Ovary (tissue), 3 donors: ENCODE measurements at regions not wholly inside any gene's neighbourhood (a gene's known extent, or its start where the extent isn't known, plus 50 kb on each side); places are given as distances from the start of the nearest gene placed in this dataset.

Source experiments
- EP300 ChIP-seq: sonication (generic); formaldehyde crosslinking; IDR thresholded peaks from one replicate; pipeline ENCODE4 v1.6.1; 2017; ENCODE audit warnings: antibody characterized with exemption
- POLR2A ChIP-seq: fragments of 450-650 bp; IDR thresholded peaks from one replicate; pipeline ENCODE4 v1.6.1; 2017; ENCODE audit warnings: antibody characterized with exemption, mild to moderate bottlenecking, moderate library complexity
- TF ChIP-seq, protein P1 (sequence below), 3 donors: fragments of 450-650 bp in 2 of 3; fragments of 200-600 bp in 1 of 3; IDR thresholded peaks; one replicate each; pipeline versions ENCODE4 v1.5.1 to v1.8.0; 2016 to 2022; ENCODE audit warnings: antibody characterized with exemption in 3 of 3, mild to moderate bottlenecking in 1 of 3
- donor health status: DM: no; HTN: no; CAD: no.

DNA sequence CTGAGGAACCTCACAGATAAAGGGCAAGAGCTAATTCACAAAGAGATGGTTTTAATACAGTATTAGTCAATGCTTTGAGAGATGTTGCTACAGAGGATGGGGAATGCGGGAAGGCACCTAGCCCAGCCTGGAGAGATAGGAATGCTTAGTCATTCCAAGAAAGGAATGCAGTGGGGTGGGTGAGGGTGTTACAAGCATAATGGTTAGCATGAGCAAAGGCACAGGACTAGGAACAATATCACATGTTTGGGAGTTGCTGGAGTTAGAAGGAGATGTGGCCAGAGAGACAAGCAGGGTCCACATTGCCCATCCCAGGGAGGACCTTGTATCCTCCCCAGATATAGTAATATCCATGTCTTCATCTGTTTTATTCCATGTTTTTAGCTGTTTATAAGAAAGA, 107.0 kb upstream of the OGFRL1 start:
- TF ChIP-seq, protein P1, sequence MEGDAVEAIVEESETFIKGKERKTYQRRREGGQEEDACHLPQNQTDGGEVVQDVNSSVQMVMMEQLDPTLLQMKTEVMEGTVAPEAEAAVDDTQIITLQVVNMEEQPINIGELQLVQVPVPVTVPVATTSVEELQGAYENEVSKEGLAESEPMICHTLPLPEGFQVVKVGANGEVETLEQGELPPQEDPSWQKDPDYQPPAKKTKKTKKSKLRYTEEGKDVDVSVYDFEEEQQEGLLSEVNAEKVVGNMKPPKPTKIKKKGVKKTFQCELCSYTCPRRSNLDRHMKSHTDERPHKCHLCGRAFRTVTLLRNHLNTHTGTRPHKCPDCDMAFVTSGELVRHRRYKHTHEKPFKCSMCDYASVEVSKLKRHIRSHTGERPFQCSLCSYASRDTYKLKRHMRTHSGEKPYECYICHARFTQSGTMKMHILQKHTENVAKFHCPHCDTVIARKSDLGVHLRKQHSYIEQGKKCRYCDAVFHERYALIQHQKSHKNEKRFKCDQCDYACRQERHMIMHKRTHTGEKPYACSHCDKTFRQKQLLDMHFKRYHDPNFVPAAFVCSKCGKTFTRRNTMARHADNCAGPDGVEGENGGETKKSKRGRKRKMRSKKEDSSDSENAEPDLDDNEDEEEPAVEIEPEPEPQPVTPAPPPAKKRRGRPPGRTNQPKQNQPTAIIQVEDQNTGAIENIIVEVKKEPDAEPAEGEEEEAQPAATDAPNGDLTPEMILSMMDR (IDR thresholded peaks at IDR 0.05) = no peak
- TF ChIP-seq EP300 (no peak), POLR2A (no peak)
